ENCODE measurements at regions not wholly inside any gene's neighbourhood (a gene's known extent, or its start where the extent isn't known, plus 50 kb on each side); places are given as distances from the start of the nearest gene placed in this dataset.

DNA sequence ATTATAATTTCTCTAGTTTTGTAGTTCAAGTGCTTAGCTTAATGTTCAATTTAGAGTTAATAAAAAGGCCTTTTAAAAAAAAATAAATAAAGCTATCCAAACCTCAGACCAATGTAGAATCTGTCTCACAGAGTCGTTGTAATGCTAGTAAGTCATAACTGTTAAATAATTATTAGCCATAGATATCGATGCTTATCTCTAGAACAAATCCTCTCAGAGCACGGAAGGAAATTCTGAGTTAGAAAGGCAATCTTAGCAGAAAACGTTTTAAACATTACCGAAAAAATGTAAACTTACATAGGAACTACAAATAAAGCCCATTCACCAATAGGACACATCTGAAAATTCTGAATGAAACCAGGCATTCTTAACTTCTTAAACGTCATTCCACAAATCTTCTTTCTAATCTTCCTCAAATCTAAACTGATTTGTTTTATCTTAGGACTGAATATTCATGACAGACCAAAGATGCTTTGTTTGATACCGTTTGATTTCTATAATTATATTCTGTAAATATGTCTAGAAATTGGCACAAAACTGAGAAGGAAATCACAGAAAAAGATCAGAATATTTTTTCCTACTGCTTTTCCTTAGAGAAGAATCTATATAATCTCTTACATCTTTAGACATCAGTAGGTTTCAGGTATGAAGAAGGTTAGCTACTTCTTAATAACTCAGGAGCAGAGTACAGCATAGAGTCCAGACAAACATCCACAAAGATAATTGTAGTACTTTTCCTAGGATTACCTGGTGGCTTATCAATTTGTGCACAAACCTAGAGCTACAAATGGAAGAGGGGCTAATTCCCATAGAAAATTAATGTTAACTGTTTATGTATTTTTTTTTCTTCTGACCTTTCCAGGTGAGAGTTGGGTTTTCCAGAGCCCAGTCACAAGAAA, 140.7 kb downstream of the BTC start:
- DNase-seq (ENCODE audit: low read depth): no peak
- H3K4me3 ChIP-seq (ENCODE audit: low read depth, low read length): no peak overlapping the region
- TF ChIP-seq CTCF (conservative IDR thresholded peaks at IDR 0.05; ENCODE audit: low read depth, low read length): no peak

DNA sequence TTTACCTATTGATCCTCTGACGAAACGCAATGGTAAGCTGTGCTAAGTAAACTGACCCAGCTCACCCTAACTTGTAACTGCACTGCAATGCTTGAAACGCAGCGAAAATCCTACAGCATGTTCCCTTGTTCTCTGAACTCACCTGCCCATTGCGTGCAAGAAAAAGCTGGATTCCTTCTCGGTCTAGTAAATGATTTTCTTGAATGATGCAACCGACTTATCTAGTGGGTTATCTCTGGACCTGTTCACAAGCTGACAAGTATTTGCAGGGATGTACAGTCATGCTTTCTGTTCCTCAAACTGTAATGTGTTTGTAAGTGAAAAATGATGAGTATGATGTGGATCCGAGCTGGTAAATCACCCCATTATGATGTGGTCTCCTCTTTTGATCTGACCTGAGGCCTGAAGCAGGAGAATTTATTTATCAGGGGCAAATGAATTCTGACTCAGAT, 140.1 kb downstream of the BTC start:
- TF ChIP-seq CTCF (conservative IDR thresholded peaks at IDR 0.05; ENCODE audit: low read depth, low read length): no peak
- no peak overlapping the region for H3K4me3 ChIP-seq (ENCODE audit: low read depth, low read length)
- DNase-seq (ENCODE audit: low read depth): no peak

- no peak overlapping the region for H3K4me3 ChIP-seq (ENCODE audit: low read depth, low read length)
- no peak for DNase-seq (ENCODE audit: low read depth)
- no peak for TF ChIP-seq CTCF (conservative IDR thresholded peaks at IDR 0.05; ENCODE audit: low read depth, low read length)
Observed at GRCh38 chr4:74656596-74656995, 137.7 kb downstream of the BTC start.

GRCh38 chr4:74658116-74658515, 136.2 kb downstream of the BTC start:
- TF ChIP-seq CTCF (conservative IDR thresholded peaks at IDR 0.05; ENCODE audit: low read depth, low read length): no peak
- no peak overlapping the region for H3K4me3 ChIP-seq (ENCODE audit: low read depth, low read length)
- DNase-seq (ENCODE audit: low read depth): no peak

- H3K4me3 ChIP-seq (ENCODE audit: low read depth, low read length): no peak overlapping the region
- peak; percentile 100 for DNase-seq (ENCODE audit: low read depth)
- TF ChIP-seq CTCF (conservative IDR thresholded peaks at IDR 0.05; ENCODE audit: low read depth, low read length): no peak
Observed at GRCh38 chr4:74659576-74660411, 134.5 kb downstream of the BTC start.

DNA sequence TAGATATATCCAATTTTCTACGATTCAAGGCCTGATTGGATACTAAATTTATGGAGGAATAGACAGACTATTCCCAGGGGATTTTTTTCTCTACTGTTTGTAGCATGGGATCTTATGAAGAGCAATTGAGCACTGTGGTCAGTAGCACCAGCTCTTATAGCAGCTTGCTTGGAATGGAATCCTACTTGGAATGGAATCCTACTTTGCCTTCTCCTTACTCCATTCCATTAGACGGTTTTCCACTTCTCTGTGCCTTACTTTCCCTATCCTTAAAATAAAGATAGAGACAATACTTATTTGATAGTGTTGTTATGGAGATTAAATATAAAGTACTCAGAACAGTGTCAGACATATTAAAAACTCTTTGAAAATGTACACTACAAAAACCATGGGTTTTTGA, 133.5 kb downstream of the BTC start:
- H3K4me3 ChIP-seq (ENCODE audit: low read depth, low read length): no peak overlapping the region
- DNase-seq (ENCODE audit: low read depth): no peak
- no peak for TF ChIP-seq CTCF (conservative IDR thresholded peaks at IDR 0.05; ENCODE audit: low read depth, low read length)
